ENCODE measurements at regions not wholly inside any gene's neighbourhood (a gene's known extent, or its start where the extent isn't known, plus 50 kb on each side); places are given as distances from the start of the nearest gene placed in this dataset.

- intact Hi-C loops (cut with DNase I): no loop called here
- no peak for TF ChIP-seq POLR2A (IDR thresholded peaks at IDR 0.05)
- TF ChIP-seq, protein P1, sequence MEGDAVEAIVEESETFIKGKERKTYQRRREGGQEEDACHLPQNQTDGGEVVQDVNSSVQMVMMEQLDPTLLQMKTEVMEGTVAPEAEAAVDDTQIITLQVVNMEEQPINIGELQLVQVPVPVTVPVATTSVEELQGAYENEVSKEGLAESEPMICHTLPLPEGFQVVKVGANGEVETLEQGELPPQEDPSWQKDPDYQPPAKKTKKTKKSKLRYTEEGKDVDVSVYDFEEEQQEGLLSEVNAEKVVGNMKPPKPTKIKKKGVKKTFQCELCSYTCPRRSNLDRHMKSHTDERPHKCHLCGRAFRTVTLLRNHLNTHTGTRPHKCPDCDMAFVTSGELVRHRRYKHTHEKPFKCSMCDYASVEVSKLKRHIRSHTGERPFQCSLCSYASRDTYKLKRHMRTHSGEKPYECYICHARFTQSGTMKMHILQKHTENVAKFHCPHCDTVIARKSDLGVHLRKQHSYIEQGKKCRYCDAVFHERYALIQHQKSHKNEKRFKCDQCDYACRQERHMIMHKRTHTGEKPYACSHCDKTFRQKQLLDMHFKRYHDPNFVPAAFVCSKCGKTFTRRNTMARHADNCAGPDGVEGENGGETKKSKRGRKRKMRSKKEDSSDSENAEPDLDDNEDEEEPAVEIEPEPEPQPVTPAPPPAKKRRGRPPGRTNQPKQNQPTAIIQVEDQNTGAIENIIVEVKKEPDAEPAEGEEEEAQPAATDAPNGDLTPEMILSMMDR (IDR thresholded peaks at IDR 0.05): no peak
- Histone ChIP-seq H3K9me3 (no peaks in the 10 kb centered on the region), H3K4me1 (no peaks in the 10 kb centered on the region), H3K4me3 (no peak overlapping the region), H3K27me3 (no peaks in the 10 kb centered on the region), H3K27ac (no peak overlapping the region), H3K36me3 (replicated peaks in 1 of 2; ENCODE audit: insufficient read depth in 1 of 2, low read depth in 2 of 2) (no peaks in the 10 kb centered on the region)
- WGBS, 2 donors: 53 to 56% methylated on average over 4 of the region's 4 CpGs
- no peak for ATAC-seq
- no peak for DNase-seq
These were observed 490.5 kb upstream of the ANKRD30A start for GRCh38 chr10:36634916-36635315.

DNA sequence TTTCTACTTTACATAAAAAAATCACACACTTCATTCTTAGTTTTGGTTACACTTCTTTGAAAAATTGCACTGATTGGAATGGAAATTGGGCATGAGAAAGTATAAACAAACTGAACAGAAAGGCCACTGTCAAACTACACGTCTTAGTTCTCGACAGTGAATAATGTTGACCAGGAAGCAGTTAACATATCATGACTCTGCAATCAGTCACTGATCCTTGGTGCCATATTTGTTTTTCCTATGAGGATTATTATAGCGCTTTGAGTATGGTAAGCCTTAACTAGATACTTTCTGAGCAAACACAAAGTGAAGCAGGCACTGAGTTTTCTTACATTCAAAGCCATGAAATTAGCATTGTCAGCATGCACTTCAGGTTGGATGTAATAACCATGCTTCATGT, 495.1 kb upstream of the ANKRD30A start:
- ATAC-seq: no peak
- TF ChIP-seq, protein P1 (IDR thresholded peaks at IDR 0.05): no peak
- no peak for TF ChIP-seq POLR2A (IDR thresholded peaks at IDR 0.05)
- Histone ChIP-seq H3K4me3 (no peak overlapping the region), H3K27me3 (no peaks in the 10 kb centered on the region), H3K9me3 (no peaks in the 10 kb centered on the region), H3K27ac (no peak overlapping the region), H3K4me1 (no peaks in the 10 kb centered on the region), H3K36me3 (replicated peaks in 1 of 2; ENCODE audit: insufficient read depth in 1 of 2, low read depth in 2 of 2) (no peaks in the 10 kb centered on the region)
- 15 to 23% methylated on average over 3 of the region's 3 CpGs for WGBS, 2 donors
- intact Hi-C loops (cut with DNase I): no loop called here
- no peak for DNase-seq

- Histone ChIP-seq H3K4me3 (no peak overlapping the region), H3K4me1 (no peaks in the 10 kb centered on the region), H3K36me3 (replicated peaks in 1 of 2; ENCODE audit: insufficient read depth in 1 of 2, low read depth in 2 of 2) (no peaks in the 10 kb centered on the region), H3K27me3 (no peaks in the 10 kb centered on the region), H3K9me3 (no peaks in the 10 kb centered on the region), H3K27ac (no peak overlapping the region)
- ATAC-seq (no peak), DNase-seq (no peak)
- no peak for TF ChIP-seq POLR2A (IDR thresholded peaks at IDR 0.05)
- TF ChIP-seq, protein P1 (IDR thresholded peaks at IDR 0.05): no peak
- 38 to 91% methylated on average over 2 of the region's 2 CpGs for WGBS, 2 donors
- intact Hi-C loops (cut with DNase I): no loop called here
These were observed 495.9 kb upstream of the ANKRD30A start for GRCh38 chr10:36629476-36629875.

- Histone ChIP-seq H3K27me3 (no peaks in the 10 kb centered on the region), H3K4me1 (no peaks in the 10 kb centered on the region), H3K4me3 (no peak overlapping the region), H3K36me3 (replicated peaks in 1 of 2; ENCODE audit: insufficient read depth in 1 of 2, low read depth in 2 of 2) (no peaks in the 10 kb centered on the region), H3K9me3 (no peaks in the 10 kb centered on the region), H3K27ac (no peak overlapping the region)
- DNase-seq (no peak), ATAC-seq (no peak)
- intact Hi-C loops (cut with DNase I): no loop called here
- 91 to 94% methylated on average over 3 of the region's 3 CpGs for WGBS, 2 donors
- TF ChIP-seq, protein P1 (IDR thresholded peaks at IDR 0.05): no peak
- TF ChIP-seq POLR2A (IDR thresholded peaks at IDR 0.05): no peak
These were observed 500.8 kb upstream of the ANKRD30A start for GRCh38 chr10:36624551-36625100.

GRCh38 chr10:36621346-36621745, 504.1 kb upstream of the ANKRD30A start:
- intact Hi-C loops (cut with DNase I): no loop called here
- no peaks in the 10 kb centered on the region for H3K27me3 ChIP-seq
- no peaks in the 10 kb centered on the region for H3K9me3 ChIP-seq
- ATAC-seq (no peak), DNase-seq (no peak)
- no peaks in the 10 kb centered on the region for H3K36me3 ChIP-seq (replicated peaks in 1 of 2; ENCODE audit: insufficient read depth in 1 of 2, low read depth in 2 of 2)
- no peak overlapping the region for H3K4me3 ChIP-seq
- TF ChIP-seq, protein P1 (IDR thresholded peaks at IDR 0.05): no peak
- TF ChIP-seq POLR2A (IDR thresholded peaks at IDR 0.05): no peak
- H3K4me1 ChIP-seq: no peaks in the 10 kb centered on the region
- 48% methylated on average over 2 of the region's 2 CpGs for WGBS, 2 donors
- H3K27ac ChIP-seq: no peak overlapping the region
